H1 (cell line): ENCODE measurements at regions not wholly inside any gene's neighbourhood (a gene's known extent, or its start where the extent isn't known, plus 50 kb on each side); places are given as distances from the start of the nearest gene placed in this dataset.

ENCODE experiments used
- CTCF ChIA-PET: fragments of 300-600 bp; sonication (Branson Sonifier 250); formaldehyde crosslinking; loops from one replicate; lab custom pipeline; 2021; ENCODE audit not compliant: partially characterized antibody; lab: Charles Lee
- POLR2A ChIA-PET: fragments of 300-600 bp; sonication (Branson Sonifier 250); formaldehyde crosslinking; loops from one replicate; lab custom pipeline; 2021; ENCODE audit warnings: inconsistent platforms; ENCODE audit not compliant: partially characterized antibody; lab: Charles Lee
- DNase-seq, 2 experiments: peaks; one replicate each; pipeline versions ENCODE4 v3.0.0 to v3.0.0-alpha.2; 2010 to 2022; ENCODE audit warnings: low spot score in 2 of 2, low read depth in 1 of 2, mixed read lengths in 1 of 2
- FAIRE-seq: peaks from 2 replicates; lab custom pipeline; 2011; peaks lifted over from hg19 to GRCh38; lab: Jason Lieb, UNC
- H2AFZ ChIP-seq: 2 replicates; pipeline ENCODE4 v1.8.1; 2012; ENCODE audit warnings: low read length, inconsistent platforms
- H2AK5ac ChIP-seq: 2 replicates; pipeline ENCODE4 v1.6.1; 2013; ENCODE audit warnings: low read depth, low read length
- H2BK120ac ChIP-seq: replicated peaks from 2 replicates; pipeline ENCODE3; 2013; ENCODE audit warnings: low read depth, low read length, inconsistent platforms
- H2BK12ac ChIP-seq: 2 replicates; pipeline ENCODE4 v1.6.1; 2013; ENCODE audit warnings: low read depth, low read length
- H2BK15ac ChIP-seq: 2 replicates; pipeline ENCODE4 v1.6.1; 2013; ENCODE audit warnings: low read length
- H2BK20ac ChIP-seq: 2 replicates; pipeline ENCODE4 v1.6.1; 2013; ENCODE audit warnings: low read length
- H2BK5ac ChIP-seq: 2 replicates; pipeline ENCODE4 v1.6.1; 2013; ENCODE audit warnings: low read depth, low read length
- H3K14ac ChIP-seq: 2 replicates; pipeline ENCODE4 v1.6.1; 2013; ENCODE audit warnings: inconsistent platforms; ENCODE audit not compliant: insufficient read length
- H3K18ac ChIP-seq: 2 replicates; pipeline ENCODE4 v1.6.1; 2013; ENCODE audit warnings: low read length; ENCODE audit errors: extremely low read depth
- H3K23ac ChIP-seq: 2 replicates; pipeline ENCODE4 v1.6.1; 2013; ENCODE audit warnings: inconsistent platforms; ENCODE audit not compliant: insufficient read length
- H3K23me2 ChIP-seq: 2 replicates; pipeline ENCODE4 v1.6.1; 2013; ENCODE audit warnings: low read depth, low read length
- H3K27ac ChIP-seq: 2 replicates; pipeline ENCODE4 v1.6.1; 2011; ENCODE audit warnings: low read depth, low read length, inconsistent platforms
- H3K27me3 ChIP-seq, 4 experiments: replicated peaks in 1 of 4; 1 replicate in 1 of 4; 2 replicates in 3 of 4; pipeline versions ENCODE4 v1.6.1 to v1.8.1; 2011 to 2013; ENCODE audit warnings: low read length in 3 of 4, mild to moderate bottlenecking in 3 of 4, inconsistent platforms in 2 of 4, mixed read lengths in 2 of 4, moderate library complexity in 1 of 4; ENCODE audit not compliant: control insufficient read depth in 3 of 4, insufficient read depth in 3 of 4; ENCODE audit errors: extremely low read depth in 1 of 4
- H3K36me3 ChIP-seq, 4 experiments: 2 replicates each; pipeline versions ENCODE4 v1.6.1 to v1.8.1; 2011 to 2013; ENCODE audit warnings: mild to moderate bottlenecking in 4 of 4, low read length in 3 of 4, moderate library complexity in 2 of 4, control low read depth in 1 of 4, inconsistent platforms in 1 of 4; ENCODE audit not compliant: insufficient read depth in 4 of 4, control insufficient read depth in 2 of 4
- H3K4ac ChIP-seq: replicated peaks from 2 replicates; pipeline ENCODE3; 2013; ENCODE audit warnings: low read length, low read depth, mixed read lengths, inconsistent platforms; ENCODE audit not compliant: insufficient read length
- H3K4me1 ChIP-seq, 4 experiments: replicated peaks in 1 of 4; 1 replicate in 1 of 4; 2 replicates in 3 of 4; pipeline versions ENCODE4 v1.6.1 to v1.8.1; 2011 to 2013; ENCODE audit warnings: low read length in 3 of 4, inconsistent platforms in 2 of 4, mixed read lengths in 1 of 4; ENCODE audit not compliant: insufficient read depth in 4 of 4, control insufficient read depth in 3 of 4
- H3K4me2 ChIP-seq, 2 experiments: 2 replicates each; pipeline versions ENCODE4 v1.6.1 to v1.8.1; 2011 to 2013; ENCODE audit warnings: low read depth in 2 of 2, low read length in 2 of 2, control low read depth in 1 of 2, inconsistent platforms in 1 of 2, mild to moderate bottlenecking in 1 of 2; ENCODE audit not compliant: insufficient read depth in 1 of 2
- H3K4me3 ChIP-seq, 4 experiments: fragments of 200-600, 300-600 bp in 1 of 4; sonication (generic), shearing (Covaris generic), sonication (Bioruptor Twin) in 1 of 4; 2 replicates each; pipeline versions ENCODE4 v1.5.1 to v1.8.1; 2011 to 2016; ENCODE audit warnings: low read length in 4 of 4, low read depth in 3 of 4, control low read depth in 2 of 4, inconsistent platforms in 2 of 4, mild to moderate bottlenecking in 2 of 4, mixed read lengths in 1 of 4, moderate library complexity in 1 of 4; ENCODE audit not compliant: insufficient read depth in 2 of 4; ENCODE audit errors: extremely low read depth in 1 of 4
- H3K56ac ChIP-seq: replicated peaks from 2 replicates; pipeline ENCODE3; 2013; ENCODE audit warnings: low read depth, mild to moderate bottlenecking, mixed read lengths, low read length, inconsistent platforms; ENCODE audit not compliant: insufficient read length
- H3K79me1 ChIP-seq: 2 replicates; pipeline ENCODE4 v1.6.1; 2013; ENCODE audit warnings: low read depth, low read length, control low read depth
- H3K79me2 ChIP-seq, 2 experiments: 2 replicates each; pipeline versions ENCODE4 v1.6.1 to v1.8.1; 2012 to 2013; ENCODE audit warnings: low read length in 2 of 2, mild to moderate bottlenecking in 2 of 2, inconsistent platforms in 1 of 2; ENCODE audit not compliant: insufficient read depth in 2 of 2, control insufficient read depth in 1 of 2
- H3K9ac ChIP-seq, 4 experiments: replicated peaks in 1 of 4; 1 replicate in 1 of 4; 2 replicates in 3 of 4; pipeline versions ENCODE4 v1.6.1 to v1.8.1; 2011 to 2013; ENCODE audit warnings: low read depth in 3 of 4, low read length in 3 of 4, control low read depth in 2 of 4, mild to moderate bottlenecking in 2 of 4, moderate library complexity in 2 of 4, inconsistent platforms in 1 of 4; ENCODE audit errors: extremely low read depth in 1 of 4
- H3K9me3 ChIP-seq, 2 experiments: 2 replicates each; pipeline versions ENCODE4 v1.6.1 to v1.8.1; 2012 to 2013; ENCODE audit warnings: mild to moderate bottlenecking in 2 of 2, moderate library complexity in 2 of 2, control low read depth in 1 of 2, inconsistent platforms in 1 of 2, low read depth in 1 of 2, low read length in 1 of 2, mixed read lengths in 1 of 2; ENCODE audit not compliant: insufficient read depth in 2 of 2
- H4K20me1 ChIP-seq, 2 experiments: replicated peaks in 1 of 2; 2 replicates each; pipeline versions ENCODE3 to v1.8.1; 2011 to 2013; ENCODE audit warnings: inconsistent platforms in 2 of 2, low read length in 2 of 2, mild to moderate bottlenecking in 1 of 2; ENCODE audit not compliant: insufficient read depth in 2 of 2, control insufficient read depth in 1 of 2
- H4K5ac ChIP-seq: 2 replicates; pipeline ENCODE4 v1.6.1; 2013; ENCODE audit warnings: low read length, low read depth, mixed read lengths, inconsistent platforms; ENCODE audit not compliant: insufficient read length
- H4K8ac ChIP-seq: 2 replicates; pipeline ENCODE4 v1.8.0; 2013; ENCODE audit warnings: mild to moderate bottlenecking, moderate library complexity, low read length, inconsistent platforms; ENCODE audit not compliant: insufficient read depth; ENCODE audit errors: extremely low read depth
- H4K91ac ChIP-seq: replicated peaks from 2 replicates; pipeline ENCODE3; 2013; ENCODE audit warnings: low read length, mixed read lengths, inconsistent platforms; ENCODE audit not compliant: insufficient read length
- BCL11A ChIP-seq, 2 experiments: IDR thresholded peaks; one replicate each; pipeline ENCODE4 v1.6.1; 2011; ENCODE audit warnings: low read depth in 2 of 2, low read length in 2 of 2, mild to moderate bottlenecking in 2 of 2
- CEBPB ChIP-seq: IDR thresholded peaks from 2 replicates; pipeline ENCODE4 v1.6.1; 2012; ENCODE audit warnings: low read depth, low read length
- CHD1 ChIP-seq: IDR thresholded peaks from 2 replicates; pipeline ENCODE4 v1.6.1; 2012; ENCODE audit warnings: low read depth, low read length, improper control_type of control experiment
- HDAC6 ChIP-seq: IDR thresholded peaks from one replicate; pipeline ENCODE4 v1.7.1; 2012; ENCODE audit warnings: low read depth, mild to moderate bottlenecking, inconsistent platforms, low read length, moderate library complexity
- JUN ChIP-seq: IDR thresholded peaks from 2 replicates; pipeline ENCODE4 v1.6.1; 2011; ENCODE audit warnings: low read depth, mild to moderate bottlenecking, improper control_type of control experiment, low read length
- KDM1A ChIP-seq: fragments of 200-600, 300-600 bp; sonication (generic); IDR thresholded peaks from 2 replicates; pipeline ENCODE4 v1.7.1; 2016; ENCODE audit warnings: mild to moderate bottlenecking, low read length, borderline replicate concordance
- MAX ChIP-seq: IDR thresholded peaks from 2 replicates; pipeline ENCODE4 v1.6.1; 2012; ENCODE audit warnings: inconsistent platforms
- POLR2AphosphoS5 ChIP-seq: IDR thresholded peaks from 2 replicates; pipeline ENCODE4 v1.6.1; 2011; ENCODE audit warnings: low read depth, low read length
- RAD21 ChIP-seq, 2 experiments: IDR thresholded peaks in 1 of 2; conservative IDR thresholded peaks in 1 of 2; 2 replicates each; pipeline ENCODE4 v1.6.1; 2011; ENCODE audit warnings: low read depth in 2 of 2, low read length in 2 of 2, improper control_type of control experiment in 1 of 2, inconsistent platforms in 1 of 2, mild to moderate bottlenecking in 1 of 2, moderate library complexity in 1 of 2
- RNF2 ChIP-seq: fragments of 200-900, 300-1000 bp; sonication (generic); IDR thresholded peaks from 2 replicates; pipeline ENCODE4 v1.7.1; 2016; ENCODE audit warnings: borderline replicate concordance, low read depth, mild to moderate bottlenecking, antibody characterized with exemption, low read length; ENCODE audit not compliant: poor library complexity, severe bottlenecking; ENCODE audit errors: missing control alignments
- SIRT6 ChIP-seq: IDR thresholded peaks from one replicate; pipeline ENCODE4 v1.7.1; 2012; ENCODE audit warnings: low read length, inconsistent platforms
- SUZ12 ChIP-seq: fragments of 200-600 bp; sonication (generic); IDR thresholded peaks from 2 replicates; pipeline ENCODE4 v1.6.1; 2012; ENCODE audit warnings: mild to moderate bottlenecking, inconsistent platforms, low read length, moderate library complexity, mixed read lengths
- WGBS, 2 experiments: shearing (Covaris generic) in 1 of 2; methylation state at CpG; one replicate each; pipeline versions ENCODE4 v1.1.6 to v1.1.7; 2013 to 2015; ENCODE audit warnings: low lambda C conversion rate in 2 of 2, mixed read lengths in 2 of 2, inconsistent platforms in 1 of 2, low coverage in 1 of 2, missing lambda C conversion rate in 1 of 2; ENCODE audit not compliant: insufficient replicate concordance in 2 of 2, insufficient coverage in 1 of 2, insufficient read length in 1 of 2; ENCODE audit errors: extremely low coverage in 1 of 2, missing lambda C conversion rate in 1 of 2; 5-methylcytosine and 5-hydroxymethylcytosine counted together

- ChIA-PET POLR2A (no interaction called here), CTCF (no interaction called here)
- WGBS, 2 experiments: 85% methylated on average over 2 of the region's 2 CpGs; no CpG with 5 or more reads in 1 of the 2 experiments
- Histone ChIP-seq H3K9ac (no peak overlapping the region), H3K9me3 (no peaks in the 10 kb centered on the region), H3K79me1 (no peaks in the 10 kb centered on the region), H2BK15ac (no peak overlapping the region), H4K91ac (no peak overlapping the region), H3K4ac (no peak overlapping the region), H3K4me3 (no peak overlapping the region), H3K36me3 (no peaks in the 10 kb centered on the region), H3K56ac (no peak overlapping the region), H2BK12ac (no peak overlapping the region), H2AFZ (no peak overlapping the region), H2BK5ac (no peak overlapping the region), H3K23me2 (no peaks in the 10 kb centered on the region), H3K4me1 (no peaks in the 10 kb centered on the region), H2BK120ac (no peak overlapping the region), H4K20me1 (no peaks in the 10 kb centered on the region), H2BK20ac (no peak overlapping the region), H3K27me3 (no peaks in the 10 kb centered on the region), H3K23ac (no peak overlapping the region), H3K18ac (no peak overlapping the region), H4K8ac (no peak overlapping the region), H3K27ac (no peak overlapping the region), H3K79me2 (no peaks in the 10 kb centered on the region), H4K5ac (no peak overlapping the region), H3K4me2 (no peak overlapping the region), H3K14ac (no peak overlapping the region), H2AK5ac (no peak overlapping the region)
- TF ChIP-seq CEBPB (no peak), RAD21 (IDR thresholded peaks at IDR 0.05 in 1 of 2, conservative IDR thresholded peaks at IDR 0.05 in 1 of 2; ENCODE audit: low read depth in 2 of 2, low read length in 2 of 2) (no peak), POLR2AphosphoS5 (no peak), HDAC6 (no peak), CHD1 (no peak), SUZ12 (no peak), BCL11A (IDR thresholded peaks at IDR 0.05; ENCODE audit: low read depth in 2 of 2, low read length in 2 of 2) (no peak), JUN (no peak), MAX (no peak), KDM1A (no peak), SIRT6 (no peak), RNF2 (no peak)
- no peak for FAIRE-seq
- no peak for DNase-seq
Measured at GRCh38 chr2:188762151-188762550, 212.0 kb upstream of the COL3A1 start.
